Keratinocyte (primary cell): ENCODE measurements at regions not wholly inside any gene's neighbourhood (a gene's known extent, or its start where the extent isn't known, plus 50 kb on each side); places are given as distances from the start of the nearest gene placed in this dataset.

Experiments
- DNase-seq: peaks from one replicate; pipeline ENCODE4 v3.0.0-alpha.2; 2011; ENCODE audit warnings: low read depth, missing footprints, low spot score
- FAIRE-seq: peaks from 2 replicates; lab custom pipeline; 2011; peaks lifted over from hg19 to GRCh38; lab: Jason Lieb, UNC
- H2AFZ ChIP-seq: 2 replicates; pipeline ENCODE4 v1.6.0; 2012; ENCODE audit warnings: low read length, control low read depth, inconsistent platforms; ENCODE audit not compliant: control insufficient read depth
- H3K27ac ChIP-seq: 2 replicates; pipeline ENCODE4 v1.5.1; 2011; ENCODE audit warnings: low read length; ENCODE audit not compliant: control insufficient read depth, insufficient read depth
- H3K27me3 ChIP-seq: 3 replicates; pipeline ENCODE4 v1.6.0; 2011; ENCODE audit warnings: low read length; ENCODE audit not compliant: control insufficient read depth, insufficient read depth; ENCODE audit errors: extremely low read depth
- H3K36me3 ChIP-seq, 2 experiments: 2 replicates in 1 of 2; 3 replicates in 1 of 2; pipeline ENCODE4 v1.5.1; 2011; ENCODE audit warnings: low read length in 2 of 2, mild to moderate bottlenecking in 1 of 2; ENCODE audit not compliant: control insufficient read depth in 2 of 2, insufficient read depth in 2 of 2; ENCODE audit errors: extremely low read depth in 1 of 2
- H3K4me1 ChIP-seq: 3 replicates; pipeline ENCODE4 v1.5.1; 2011; ENCODE audit warnings: low read length; ENCODE audit not compliant: control insufficient read depth, insufficient read depth; ENCODE audit errors: extremely low read depth
- H3K4me2 ChIP-seq: 3 replicates; pipeline ENCODE4 v1.6.0; 2011; ENCODE audit warnings: low read depth, low read length; ENCODE audit not compliant: control insufficient read depth, insufficient read depth; ENCODE audit errors: extremely low read depth
- H3K4me3 ChIP-seq, 3 experiments: fragments of 200-600 bp in 1 of 3; sonication (generic) in 1 of 3; 2 replicates in 2 of 3; 3 replicates in 1 of 3; pipeline ENCODE4 v1.5.1; 2011 to 2016; ENCODE audit warnings: low read length in 3 of 3, mild to moderate bottlenecking in 3 of 3, control low read depth in 2 of 3, inconsistent platforms in 1 of 3, low read depth in 1 of 3, mixed read lengths in 1 of 3, mixed run types in 1 of 3, moderate library complexity in 1 of 3; ENCODE audit not compliant: control insufficient read depth in 2 of 3, insufficient read depth in 2 of 3; ENCODE audit errors: extremely low read depth in 1 of 3
- H3K79me2 ChIP-seq: 2 replicates; pipeline ENCODE4 v1.6.0; 2012; ENCODE audit warnings: low read length; ENCODE audit not compliant: control insufficient read depth, insufficient read depth
- H3K9ac ChIP-seq: 3 replicates; pipeline ENCODE4 v1.6.0; 2011; ENCODE audit warnings: low read length; ENCODE audit not compliant: control insufficient read depth, insufficient read depth; ENCODE audit errors: extremely low read depth
- H3K9me1 ChIP-seq: 3 replicates; pipeline ENCODE4 v1.6.0; 2011; ENCODE audit warnings: low read length; ENCODE audit not compliant: control insufficient read depth, insufficient read depth; ENCODE audit errors: extremely low read depth
- H3K9me3 ChIP-seq: 2 replicates; pipeline ENCODE4 v1.5.1; 2012; ENCODE audit warnings: low read depth, low read length; ENCODE audit not compliant: control insufficient read depth
- H4K20me1 ChIP-seq: 3 replicates; pipeline ENCODE4 v1.6.0; 2011; ENCODE audit warnings: low read length; ENCODE audit not compliant: control insufficient read depth, insufficient read depth; ENCODE audit errors: extremely low read depth
- CTCF ChIP-seq, 3 experiments: IDR thresholded peaks in 1 of 3; conservative IDR thresholded peaks in 1 of 3; optimal IDR thresholded peaks in 1 of 3; 2 replicates in 2 of 3; 3 replicates in 1 of 3; pipeline versions ENCODE3 to v1.5.1; 2011; ENCODE audit warnings: low read length in 3 of 3, mild to moderate bottlenecking in 3 of 3, moderate library complexity in 2 of 3, control low read depth in 1 of 3, inconsistent platforms in 1 of 3; ENCODE audit not compliant: insufficient read depth in 2 of 3; ENCODE audit errors: extremely low read depth in 1 of 3
- EZH2 ChIP-seq: IDR thresholded peaks from one replicate; pipeline ENCODE4 v1.6.1; 2012; ENCODE audit warnings: inconsistent platforms, mild to moderate bottlenecking, low read length, moderate library complexity
- dilution Hi-C: fragments of 300-500 bp; cut with MboI; formaldehyde crosslinking; loops from one replicate; pipeline ENCODE4 v1.7.0; 2020; ENCODE audit warnings: low sequenced_read_pairs; ENCODE audit not compliant: extremely low pct_ligation_motif_present

GRCh38 chr2:126325202-126325601 is 330.8 kb upstream of the GYPC start:
- no peaks in the 10 kb centered on the region for H3K27me3 ChIP-seq
- H3K9ac ChIP-seq = no peak overlapping the region
- no peak overlapping the region for H2AFZ ChIP-seq
- dilution Hi-C loops = no loop called here
- H3K4me1 ChIP-seq = no peaks in the 10 kb centered on the region
- FAIRE-seq (no peak), DNase-seq (no peak)
- H3K79me2 ChIP-seq = no peaks in the 10 kb centered on the region
- H3K4me2 ChIP-seq = no peak overlapping the region
- no peak overlapping the region for H3K27ac ChIP-seq
- H3K36me3 ChIP-seq = no peaks in the 10 kb centered on the region
- no peaks in the 10 kb centered on the region for H3K9me3 ChIP-seq
- H3K9me1 ChIP-seq = no peaks in the 10 kb centered on the region
- H4K20me1 ChIP-seq = no peaks in the 10 kb centered on the region
- TF ChIP-seq CTCF (optimal IDR thresholded peaks at IDR 0.05 in 1 of 3, IDR thresholded peaks at IDR 0.05 in 1 of 3, conservative IDR thresholded peaks at IDR 0.05 in 1 of 3; ENCODE audit: extremely low read depth in 1 of 3, insufficient read depth in 2 of 3, low read length in 3 of 3) = no peak
- TF ChIP-seq EZH2 = no peak
- no peak overlapping the region for H3K4me3 ChIP-seq

- no peak overlapping the region for H3K27ac ChIP-seq
- no peaks in the 10 kb centered on the region for H3K9me3 ChIP-seq
- no peak for FAIRE-seq
- no peaks in the 10 kb centered on the region for H3K9me1 ChIP-seq
- no peaks in the 10 kb centered on the region for H4K20me1 ChIP-seq
- H3K27me3 ChIP-seq = no peaks in the 10 kb centered on the region
- H3K4me2 ChIP-seq = no peak overlapping the region
- dilution Hi-C loops = no loop called here
- H3K4me1 ChIP-seq = no peaks in the 10 kb centered on the region
- no peaks in the 10 kb centered on the region for H3K79me2 ChIP-seq
- no peak overlapping the region for H3K4me3 ChIP-seq
- H3K9ac ChIP-seq = no peak overlapping the region
- no peak overlapping the region for H2AFZ ChIP-seq
- no peak for TF ChIP-seq EZH2
- no peak for TF ChIP-seq CTCF (optimal IDR thresholded peaks at IDR 0.05 in 1 of 3, IDR thresholded peaks at IDR 0.05 in 1 of 3, conservative IDR thresholded peaks at IDR 0.05 in 1 of 3; ENCODE audit: extremely low read depth in 1 of 3, insufficient read depth in 2 of 3, low read length in 3 of 3)
- no peak for DNase-seq
- H3K36me3 ChIP-seq = no peaks in the 10 kb centered on the region
Measured at GRCh38 chr2:126329173-126329572, 326.8 kb upstream of the GYPC start.
